ENCODE measurements at regions not wholly inside any gene's neighbourhood (a gene's known extent, or its start where the extent isn't known, plus 50 kb on each side); places are given as distances from the start of the nearest gene placed in this dataset.

GRCh38 chr2:37816686-37817085 is 108.4 kb upstream of the RMDN2 start:
- no peak overlapping the region for H3K27ac ChIP-seq
- H3K4me3 ChIP-seq: no peak overlapping the region
- no peak for TF ChIP-seq CTCF (IDR thresholded peaks at IDR 0.05)
- DNase-seq (ENCODE audit: low spot score): no peak

- Histone ChIP-seq H3K27ac (no peak overlapping the region), H3K4me3 (no peak overlapping the region)
- no peak for TF ChIP-seq CTCF (IDR thresholded peaks at IDR 0.05)
- DNase-seq (ENCODE audit: low spot score): no peak
Observed at GRCh38 chr2:37819186-37819585, 105.9 kb upstream of the RMDN2 start.

GRCh38 chr2:37820471-37820986 is 104.6 kb upstream of the RMDN2 start:
- no peak for DNase-seq (ENCODE audit: low spot score)
- Histone ChIP-seq H3K27ac (no peak overlapping the region), H3K4me3 (no peak overlapping the region)
- TF ChIP-seq CTCF (IDR thresholded peaks at IDR 0.05): no peak

GRCh38 chr2:37825586-37825985 is 99.5 kb upstream of the RMDN2 start:
- DNase-seq (ENCODE audit: low spot score): no peak
- Histone ChIP-seq H3K4me3 (no peak overlapping the region), H3K27ac (no peak overlapping the region)
- TF ChIP-seq CTCF (IDR thresholded peaks at IDR 0.05): no peak

GRCh38 chr2:37826611-37827010 is 98.5 kb upstream of the RMDN2 start:
- H3K27ac ChIP-seq: no peak overlapping the region
- DNase-seq (ENCODE audit: low spot score): no peak
- no peak for TF ChIP-seq CTCF (IDR thresholded peaks at IDR 0.05)
- H3K4me3 ChIP-seq: no peak overlapping the region

- no peak overlapping the region for H3K27ac ChIP-seq
- TF ChIP-seq CTCF (IDR thresholded peaks at IDR 0.05): no peak
- H3K4me3 ChIP-seq: no peak overlapping the region
- no peak for DNase-seq (ENCODE audit: low spot score)
Observed at GRCh38 chr2:37827455-37827854, 97.6 kb upstream of the RMDN2 start.

- DNase-seq (ENCODE audit: low spot score): no peak
Observed at GRCh38 chr2:37827911-37828511, 97.1 kb upstream of the RMDN2 start.

More at GRCh38 chr2:37827911-37828511, 97.1 kb upstream of the RMDN2 start:
- no peak for TF ChIP-seq CTCF (IDR thresholded peaks at IDR 0.05)
- H3K4me3 ChIP-seq: no peak overlapping the region
- H3K27ac ChIP-seq: no peak overlapping the region
